OCI-LY1 (cell line): ENCODE measurements at regions not wholly inside any gene's neighbourhood (a gene's known extent, or its start where the extent isn't known, plus 50 kb on each side); places are given as distances from the start of the nearest gene placed in this dataset.

Source experiments
- H2AFZ ChIP-seq: fragments of 200-600 bp; sonication (generic), shearing (Covaris generic); 2 replicates; pipeline ENCODE4 v1.6.0; 2014; ENCODE audit warnings: antibody characterized with exemption, mild to moderate bottlenecking, low read length
- H3F3A ChIP-seq: fragments of 200-600 bp; sonication (generic), shearing (Covaris generic); 2 replicates; pipeline ENCODE4 v1.6.0; 2014; ENCODE audit warnings: mild to moderate bottlenecking, antibody characterized with exemption, low read length, moderate library complexity; ENCODE audit not compliant: insufficient read depth
- H3K27ac ChIP-seq: fragments of 200-600 bp; sonication (generic); 2 replicates; pipeline ENCODE4 v1.5.1; 2014; ENCODE audit warnings: low read length, mixed run types, mild to moderate bottlenecking, low read depth; ENCODE audit not compliant: poor library complexity, severe bottlenecking
- H3K27me3 ChIP-seq: fragments of 200-600 bp; sonication (generic); 2 replicates; pipeline ENCODE4 v1.6.0; 2014; ENCODE audit warnings: antibody characterized with exemption, mild to moderate bottlenecking, low read length, moderate library complexity; ENCODE audit not compliant: insufficient read depth
- H3K36me3 ChIP-seq: fragments of 200-600 bp; sonication (generic); 2 replicates; pipeline ENCODE4 v1.6.1; 2014; ENCODE audit warnings: mild to moderate bottlenecking, antibody characterized with exemption, low read length, moderate library complexity, mixed read lengths; ENCODE audit not compliant: insufficient read depth
- H3K4me1 ChIP-seq: fragments of 200-600 bp; sonication (generic); 2 replicates; pipeline ENCODE4 v1.5.1; 2014; ENCODE audit warnings: mild to moderate bottlenecking, low read length, moderate library complexity; ENCODE audit not compliant: insufficient read depth, severe bottlenecking
- H3K4me2 ChIP-seq: fragments of 200-600 bp; sonication (generic), shearing (Covaris generic); 2 replicates; pipeline ENCODE4 v1.6.1; 2014; ENCODE audit warnings: low read length
- H3K4me3 ChIP-seq: fragments of 200-600 bp; sonication (generic); 2 replicates; pipeline ENCODE4 v1.5.1; 2014; ENCODE audit warnings: low read length, low read depth, mild to moderate bottlenecking, mixed read lengths; ENCODE audit not compliant: poor library complexity, severe bottlenecking
- H3K79me2 ChIP-seq: fragments of 200-600 bp; shearing (Covaris generic); 2 replicates; pipeline ENCODE4 v1.6.1; 2016; ENCODE audit warnings: mixed run types, low read length, mixed read lengths; ENCODE audit not compliant: insufficient read depth
- H3K9ac ChIP-seq: fragments of 200-600 bp; sonication (generic), shearing (Covaris generic); 2 replicates; pipeline ENCODE4 v1.6.1; 2014; ENCODE audit warnings: mild to moderate bottlenecking, low read length, mixed read lengths
- H3K9me2 ChIP-seq: fragments of 200-600 bp; sonication (generic), shearing (Covaris generic); 2 replicates; pipeline ENCODE4 v1.6.1; 2014; ENCODE audit warnings: low read depth, mild to moderate bottlenecking, low read length, mixed read lengths
- H3K9me3 ChIP-seq: fragments of 200-600 bp; shearing (Covaris generic); 2 replicates; pipeline ENCODE4 v1.6.1; 2014; ENCODE audit warnings: low read length, mixed read lengths
- H4K20me1 ChIP-seq: fragments of 200-600 bp; sonication (generic), shearing (Covaris generic); 2 replicates; pipeline ENCODE4 v1.6.0; 2016; ENCODE audit warnings: mild to moderate bottlenecking, low read length; ENCODE audit not compliant: insufficient read depth
- CTCF ChIP-seq: fragments of 200-600 bp; sonication (generic), shearing (Covaris generic); IDR thresholded peaks from 2 replicates; pipeline ENCODE4 v1.5.1; 2017; ENCODE audit warnings: mild to moderate bottlenecking, antibody characterized with exemption, low read length, moderate library complexity, mixed read lengths
- EZH2 ChIP-seq: fragments of 200-600 bp; sonication (generic), shearing (Covaris generic); IDR thresholded peaks from 2 replicates; pipeline ENCODE4 v1.8.0; 2017; ENCODE audit warnings: borderline replicate concordance, mixed run types, mild to moderate bottlenecking, antibody characterized with exemption, low read length, moderate library complexity, mixed read lengths

- Histone ChIP-seq H3K4me2 (no peak overlapping the region), H3K9me3 (no peaks in the 10 kb centered on the region), H3F3A (no peaks in the 10 kb centered on the region), H3K27me3 (no peaks in the 10 kb centered on the region), H3K9me2 (no peaks in the 10 kb centered on the region), H3K27ac (no peak overlapping the region), H3K79me2 (no peaks in the 10 kb centered on the region), H4K20me1 (no peaks in the 10 kb centered on the region), H3K4me1 (no peaks in the 10 kb centered on the region), H3K36me3 (no peaks in the 10 kb centered on the region), H3K4me3 (no peak overlapping the region), H2AFZ (no peak overlapping the region), H3K9ac (no peak overlapping the region)
- no peak for TF ChIP-seq CTCF
These were observed 844.1 kb downstream of the CDH18 start for GRCh38 chr5:19143935-19144334.

- Histone ChIP-seq H3K79me2 (no peaks in the 10 kb centered on the region), H3K27ac (no peak overlapping the region), H3K9me2 (no peaks in the 10 kb centered on the region), H3F3A (no peaks in the 10 kb centered on the region), H3K4me2 (no peak overlapping the region), H4K20me1 (no peaks in the 10 kb centered on the region), H3K4me1 (no peaks in the 10 kb centered on the region), H3K27me3 (no peaks in the 10 kb centered on the region), H3K36me3 (no peaks in the 10 kb centered on the region), H3K4me3 (no peak overlapping the region), H3K9ac (no peak overlapping the region), H3K9me3 (no peaks in the 10 kb centered on the region), H2AFZ (no peak overlapping the region)
- TF ChIP-seq CTCF (no peak), EZH2 (no peak)
These were observed 818.6 kb downstream of the CDH18 start for GRCh38 chr5:19169426-19169825.

GRCh38 chr5:19172926-19173470 lies 815.0 kb downstream of the CDH18 start:
- H4K20me1 ChIP-seq: no peaks in the 10 kb centered on the region
- H3K4me1 ChIP-seq: no peaks in the 10 kb centered on the region
- H3K4me2 ChIP-seq: no peak overlapping the region
- H3K4me3 ChIP-seq: no peak overlapping the region
- no peaks in the 10 kb centered on the region for H3K9me3 ChIP-seq
- no peak overlapping the region for H2AFZ ChIP-seq
- no peaks in the 10 kb centered on the region for H3K27me3 ChIP-seq
- H3K79me2 ChIP-seq: no peaks in the 10 kb centered on the region
- H3K27ac ChIP-seq: no peak overlapping the region
- H3F3A ChIP-seq: no peaks in the 10 kb centered on the region
- TF ChIP-seq CTCF (no peak), EZH2 (no peak)
- no peaks in the 10 kb centered on the region for H3K36me3 ChIP-seq
- no peak overlapping the region for H3K9ac ChIP-seq
- H3K9me2 ChIP-seq: no peaks in the 10 kb centered on the region
